ENCODE measurements at regions not wholly inside any gene's neighbourhood (a gene's known extent, or its start where the extent isn't known, plus 50 kb on each side); places are given as distances from the start of the nearest gene placed in this dataset.
"Not testable (repeated sequence)": the region's sequence is repeated elsewhere in the genome, so short reads cannot be mapped to it uniquely, and the experiment has no call there.

DNA sequence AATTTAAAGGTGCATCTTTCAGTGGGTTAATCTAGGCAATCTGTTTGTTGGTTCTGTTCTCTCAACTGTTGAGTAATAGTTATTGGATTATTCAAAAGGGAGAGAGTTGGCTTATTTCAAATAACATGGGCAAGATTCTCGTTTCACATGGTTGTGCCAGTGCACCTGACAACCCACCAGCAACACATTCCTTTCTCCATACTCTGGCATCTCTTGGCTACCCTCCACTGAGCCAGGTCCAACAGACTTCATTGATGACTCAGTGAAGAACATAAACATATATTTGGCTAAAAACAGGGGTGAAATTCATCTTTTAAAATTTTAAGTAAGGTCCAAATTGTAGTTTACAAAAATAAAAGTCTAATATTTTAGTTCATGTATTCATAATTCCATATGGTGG, 967.2 kb downstream of the RPA4 start:
- no peaks in the 10 kb centered on the region for H3K36me3 ChIP-seq (ENCODE audit: insufficient read depth, low read length)
- no peaks in the 10 kb centered on the region for H3K4me1 ChIP-seq (ENCODE audit: insufficient read depth, low read length)
- H3K9me3 ChIP-seq (ENCODE audit: control insufficient read depth, insufficient read depth, low read length), result peaks cover 7% of the 10 kb centered on the region
- no peak overlapping the region for H3K9ac ChIP-seq (ENCODE audit: low read depth, low read length)

DNA sequence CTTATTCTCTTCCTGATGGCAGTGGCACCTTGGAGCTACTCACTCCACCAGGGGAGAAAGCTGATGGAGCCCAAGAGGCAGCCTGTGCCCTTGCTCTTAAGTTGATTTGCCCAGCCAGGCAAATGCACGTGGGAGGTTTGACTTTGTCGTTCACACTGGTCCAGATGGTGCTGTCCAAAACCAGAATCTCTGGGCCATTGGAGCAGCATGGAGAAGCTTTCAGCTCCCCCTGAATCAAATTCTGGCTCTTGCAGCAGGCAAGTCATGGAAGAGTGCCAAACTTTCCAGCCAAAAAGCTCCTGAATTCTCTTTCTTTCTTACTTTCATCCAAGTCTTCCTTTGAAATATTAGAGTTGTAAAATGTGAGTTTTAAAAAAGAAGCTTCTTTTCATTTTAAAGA, 970.4 kb downstream of the RPA4 start:
- Histone ChIP-seq H3K9me3 (ENCODE audit: control insufficient read depth, insufficient read depth, low read length) (no peaks in the 10 kb centered on the region), H3K36me3 (ENCODE audit: insufficient read depth, low read length) (no peaks in the 10 kb centered on the region), H3K9ac (ENCODE audit: low read depth, low read length) (no peak overlapping the region), H3K4me1 (ENCODE audit: insufficient read depth, low read length) (0 out of 2 replicates have a peak, but pooled peaks cover 4% of the 10 kb centered on the region)

DNA sequence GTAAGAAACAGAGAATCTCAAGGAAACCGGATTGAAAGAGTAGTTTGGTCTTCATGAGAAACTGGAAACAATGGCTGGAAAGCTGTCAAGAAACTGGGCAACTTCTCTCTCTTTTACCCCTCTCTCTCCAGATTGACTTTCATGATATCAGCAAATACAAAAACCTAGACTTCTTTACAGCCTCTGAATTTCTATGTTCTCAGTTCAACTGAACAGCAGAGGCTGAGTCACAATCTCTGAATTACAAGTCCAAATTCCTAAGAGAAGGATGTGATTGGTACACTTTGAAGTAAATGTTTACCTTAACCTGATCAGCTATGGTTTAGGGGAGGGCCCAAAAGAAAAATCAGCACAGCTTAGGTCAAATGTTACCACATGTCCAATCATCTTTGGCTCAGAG, 974.9 kb downstream of the RPA4 start:
- 0 out of 2 replicates have a peak, but pooled peaks cover 4% of the 10 kb centered on the region for H3K4me1 ChIP-seq (ENCODE audit: insufficient read depth, low read length)
- H3K9ac ChIP-seq (ENCODE audit: low read depth, low read length), result no peak overlapping the region
- no peaks in the 10 kb centered on the region for H3K9me3 ChIP-seq (ENCODE audit: control insufficient read depth, insufficient read depth, low read length)
- no peaks in the 10 kb centered on the region; the same call in 1 of the 2 replicates for H3K36me3 ChIP-seq (ENCODE audit: insufficient read depth, low read length)

DNA sequence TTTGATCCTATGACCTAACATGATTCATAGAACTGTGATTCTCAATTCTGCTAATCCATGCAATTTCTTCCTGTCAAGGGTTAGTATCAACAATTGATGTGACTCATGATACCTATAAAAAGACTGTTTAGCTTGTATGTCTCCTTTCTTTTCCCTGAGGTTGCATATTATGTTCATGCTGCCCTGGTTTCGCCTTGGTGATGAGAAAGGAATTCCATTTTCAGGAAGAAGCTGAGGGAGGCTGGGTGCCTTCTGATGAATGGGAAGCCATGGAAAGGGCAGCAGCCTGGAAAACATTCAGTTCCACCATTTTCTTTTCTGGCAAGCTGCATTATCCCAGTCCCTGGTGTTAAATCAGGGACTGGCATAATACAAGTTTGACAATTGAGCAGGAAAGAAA, 976.5 kb downstream of the RPA4 start:
- no peaks in the 10 kb centered on the region; the same call in 1 of the 2 replicates for H3K36me3 ChIP-seq (ENCODE audit: insufficient read depth, low read length)
- no peaks in the 10 kb centered on the region for H3K9me3 ChIP-seq (ENCODE audit: control insufficient read depth, insufficient read depth, low read length)
- H3K9ac ChIP-seq (ENCODE audit: low read depth, low read length), result no peak overlapping the region
- H3K4me1 ChIP-seq (ENCODE audit: insufficient read depth, low read length), result 0 out of 2 replicates have a peak, but pooled peaks cover 4% of the 10 kb centered on the region

DNA sequence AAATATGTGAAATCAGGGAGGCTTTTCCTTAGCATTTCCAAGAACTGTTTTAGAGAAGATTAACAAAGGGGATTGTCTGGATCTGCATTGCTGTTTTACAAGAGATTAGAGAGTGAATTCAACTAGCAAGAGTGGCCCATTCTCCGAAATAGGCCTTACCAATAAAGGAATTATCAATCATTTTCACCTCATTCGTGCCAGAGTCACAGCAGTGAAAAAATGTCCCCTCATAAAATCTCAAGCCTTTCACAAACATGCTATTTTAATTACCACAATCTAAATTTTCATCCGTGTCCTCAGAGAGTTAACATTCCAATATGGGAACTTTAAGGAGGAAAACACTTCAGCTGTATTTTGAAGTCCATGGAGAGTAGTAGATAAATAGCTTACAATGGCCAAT, 979.6 kb downstream of the RPA4 start:
- Histone ChIP-seq H3K4me1 (ENCODE audit: insufficient read depth, low read length) (no peaks in the 10 kb centered on the region), H3K36me3 (ENCODE audit: insufficient read depth, low read length) (no peaks in the 10 kb centered on the region; the same call in 1 of the 2 replicates), H3K9ac (ENCODE audit: low read depth, low read length) (no peak overlapping the region), H3K9me3 (ENCODE audit: control insufficient read depth, insufficient read depth, low read length) (no peaks in the 10 kb centered on the region)

DNA sequence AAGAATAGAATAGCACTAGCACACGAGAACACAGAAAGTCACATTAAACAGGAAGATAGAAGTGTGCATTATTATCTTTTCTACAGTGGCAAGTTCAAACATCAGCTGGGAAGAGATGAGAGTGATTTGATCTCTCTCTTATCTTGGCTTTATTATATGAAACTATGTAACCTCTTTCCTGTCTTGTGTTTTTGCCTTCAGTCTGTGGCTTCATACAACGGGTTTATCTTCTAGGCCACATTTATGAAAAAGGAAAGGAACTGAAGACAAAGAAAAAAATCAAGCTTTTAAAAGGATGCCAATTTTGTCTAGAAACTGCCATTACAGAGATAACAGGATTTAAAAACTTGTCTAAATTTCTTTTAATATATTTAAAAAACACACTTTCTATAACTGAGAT, 983.6 kb downstream of the RPA4 start:
- Histone ChIP-seq H3K9me3 (ENCODE audit: control insufficient read depth, insufficient read depth, low read length) (no peaks in the 10 kb centered on the region), H3K9ac (ENCODE audit: low read depth, low read length) (no peak overlapping the region), H3K36me3 (ENCODE audit: insufficient read depth, low read length) (no peaks in the 10 kb centered on the region), H3K4me1 (ENCODE audit: insufficient read depth, low read length) (no peaks in the 10 kb centered on the region)

DNA sequence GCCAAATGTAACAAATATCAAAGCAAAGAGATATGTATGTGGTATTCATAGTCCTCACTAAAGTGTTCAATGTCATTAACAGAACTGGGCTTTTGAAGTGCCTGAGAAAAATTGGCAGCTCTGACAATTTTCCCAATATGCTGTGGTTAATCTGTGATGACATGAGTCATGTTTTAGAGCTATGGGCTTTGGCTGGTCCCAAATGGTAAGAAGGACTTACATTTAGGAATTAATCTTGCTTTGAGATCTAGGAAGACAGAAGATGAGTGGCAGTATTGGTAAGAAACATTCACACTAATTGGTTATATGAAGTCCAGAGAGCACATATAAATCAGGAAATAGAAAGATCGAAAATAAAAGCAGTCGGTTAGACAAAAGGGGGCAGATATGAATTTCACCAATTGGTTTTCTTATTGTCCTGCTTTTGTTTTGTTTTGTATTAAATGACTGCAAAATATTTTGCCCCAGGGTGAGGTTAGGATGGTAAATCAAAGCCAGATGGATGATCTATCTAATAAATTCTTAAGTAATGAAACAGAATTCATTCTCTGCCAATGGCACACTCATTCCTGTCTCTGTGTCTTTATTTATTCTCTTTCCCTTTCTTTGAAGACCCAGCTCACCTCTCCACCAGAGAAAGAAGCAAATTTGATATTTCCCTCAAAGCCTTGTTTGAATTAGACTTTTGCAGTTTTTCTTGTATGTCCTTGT, 993.1 kb downstream of the RPA4 start:
- no peaks in the 10 kb centered on the region for H3K4me1 ChIP-seq (ENCODE audit: insufficient read depth, low read length)
- H3K36me3 ChIP-seq (ENCODE audit: insufficient read depth, low read length), result no peaks in the 10 kb centered on the region
- no peaks in the 10 kb centered on the region for H3K9me3 ChIP-seq (ENCODE audit: control insufficient read depth, insufficient read depth, low read length)
- H3K9ac ChIP-seq (ENCODE audit: low read depth, low read length), result no peak overlapping the region

DNA sequence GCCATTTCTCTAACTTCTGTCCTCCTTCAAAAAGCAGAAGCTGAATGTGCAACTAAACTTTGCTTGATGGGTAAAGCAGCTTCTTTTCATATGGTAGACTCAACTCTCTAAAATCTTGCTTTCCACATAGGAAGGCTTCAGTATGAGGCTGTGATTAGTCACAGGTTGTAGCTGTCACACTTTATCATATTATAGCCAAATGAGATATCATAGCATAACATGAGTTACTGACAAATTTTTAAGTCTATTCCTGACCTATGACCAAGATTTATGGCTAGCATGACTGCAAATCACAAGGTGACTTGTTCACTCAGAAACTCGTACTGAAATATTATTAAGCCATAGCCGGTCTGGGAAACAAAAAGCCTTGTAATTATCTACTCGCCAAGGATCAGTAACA, 998.6 kb downstream of the RPA4 start:
- no peak overlapping the region for H3K9ac ChIP-seq (ENCODE audit: low read depth, low read length)
- no peaks in the 10 kb centered on the region for H3K9me3 ChIP-seq (ENCODE audit: control insufficient read depth, insufficient read depth, low read length)
- H3K36me3 ChIP-seq (ENCODE audit: insufficient read depth, low read length), result no peaks in the 10 kb centered on the region
- H3K4me1 ChIP-seq (ENCODE audit: insufficient read depth, low read length), result no peaks in the 10 kb centered on the region

DNA sequence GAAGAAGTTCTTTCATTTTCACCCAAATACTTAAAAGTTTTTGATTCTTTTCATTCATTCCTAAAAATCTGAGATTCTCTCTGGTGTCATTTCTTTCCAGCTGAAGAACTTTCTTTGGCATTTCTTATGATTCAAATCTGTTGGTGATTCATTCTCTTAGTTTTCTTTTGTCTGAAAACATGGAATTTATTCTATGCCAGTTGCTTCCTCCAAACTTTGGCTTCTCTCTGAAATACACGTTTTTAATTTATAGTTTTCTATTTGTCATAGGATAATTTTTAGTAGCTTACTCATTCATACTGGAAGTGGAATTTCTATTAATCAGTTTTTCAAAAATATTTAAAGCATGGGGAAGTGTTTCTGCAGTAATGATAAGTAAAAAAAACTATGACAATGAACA, 1012.0 kb downstream of the RPA4 start:
- peaks cover 22% of the 10 kb centered on the region for H3K4me1 ChIP-seq (ENCODE audit: insufficient read depth, low read length)
- H3K9ac ChIP-seq (ENCODE audit: low read depth, low read length), result no peak overlapping the region
- no peaks in the 10 kb centered on the region for H3K9me3 ChIP-seq (ENCODE audit: control insufficient read depth, insufficient read depth, low read length)
- H3K36me3 ChIP-seq (ENCODE audit: insufficient read depth, low read length), result no peaks in the 10 kb centered on the region

DNA sequence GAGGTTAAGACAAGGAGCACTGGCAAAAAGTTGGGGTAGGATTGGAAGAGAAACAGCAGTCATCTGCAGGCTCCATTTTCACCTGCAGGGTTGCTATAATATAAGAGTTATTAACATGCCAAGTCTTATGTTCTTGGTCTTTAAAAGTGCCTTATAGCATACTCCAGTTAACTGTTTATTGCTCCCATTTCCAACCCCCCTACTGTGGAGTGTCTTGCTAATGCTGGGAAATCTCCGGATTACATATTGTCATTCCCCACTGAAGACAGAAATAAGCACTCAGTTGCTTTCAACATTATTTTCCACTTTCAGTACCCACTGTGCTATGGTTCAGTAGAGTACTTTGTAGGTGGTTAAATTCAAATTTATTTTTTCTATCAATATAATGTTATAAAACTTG, 1014.3 kb downstream of the RPA4 start:
- no peaks in the 10 kb centered on the region for H3K36me3 ChIP-seq (ENCODE audit: insufficient read depth, low read length)
- H3K4me1 ChIP-seq (ENCODE audit: insufficient read depth, low read length), result peaks cover 22% of the 10 kb centered on the region
- H3K9ac ChIP-seq (ENCODE audit: low read depth, low read length), result no peak overlapping the region
- no peaks in the 10 kb centered on the region for H3K9me3 ChIP-seq (ENCODE audit: control insufficient read depth, insufficient read depth, low read length)

DNA sequence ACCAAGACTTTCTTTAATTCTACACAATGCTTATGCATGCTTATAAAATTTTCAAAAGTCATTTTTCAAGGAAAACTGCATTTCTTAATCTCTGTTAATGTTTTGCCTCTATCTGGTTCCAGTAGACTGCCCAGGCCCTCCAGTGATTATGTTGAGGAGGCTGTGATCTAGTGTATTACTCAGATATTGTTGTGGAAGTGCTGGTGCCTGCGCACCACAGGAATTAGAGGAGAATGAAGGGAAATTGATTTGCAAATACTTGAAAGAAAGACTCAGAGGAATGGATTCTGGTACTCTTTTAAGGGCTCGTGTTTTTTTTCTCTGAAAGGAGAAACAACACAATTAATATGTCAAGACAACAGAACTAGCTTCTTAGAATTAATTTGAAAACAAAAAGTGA, 1015.1 kb downstream of the RPA4 start:
- no peaks in the 10 kb centered on the region for H3K36me3 ChIP-seq (ENCODE audit: insufficient read depth, low read length)
- 0 out of 2 replicates have a peak overlapping the region, but pooled peaks have one; percentile 2 for H3K9ac ChIP-seq (ENCODE audit: low read depth, low read length)
- peaks cover 22% of the 10 kb centered on the region for H3K4me1 ChIP-seq (ENCODE audit: insufficient read depth, low read length)
- H3K9me3 ChIP-seq (ENCODE audit: control insufficient read depth, insufficient read depth, low read length), result no peaks in the 10 kb centered on the region

DNA sequence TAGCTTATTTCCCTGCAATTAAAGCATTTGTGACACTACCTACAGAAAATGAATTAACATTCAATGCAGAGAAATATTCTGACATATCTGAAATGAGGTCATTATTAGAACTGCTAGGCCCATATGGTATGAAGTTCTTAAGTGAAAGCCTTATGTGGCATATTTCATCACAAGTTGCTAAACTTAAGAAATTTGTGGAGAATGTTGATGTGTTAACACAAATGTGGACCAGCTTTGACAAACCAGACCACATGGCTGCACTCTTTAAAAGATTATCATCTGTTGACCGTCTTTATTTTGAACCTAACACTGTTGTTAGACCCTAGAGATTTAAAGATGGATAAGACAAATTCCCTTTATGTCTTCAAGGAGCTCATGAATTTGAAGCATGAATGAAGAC, 1024.1 kb downstream of the RPA4 start:
- Histone ChIP-seq H3K9me3 (ENCODE audit: control insufficient read depth, insufficient read depth, low read length) (no peaks in the 10 kb centered on the region), H3K9ac (ENCODE audit: low read depth, low read length) (no peak overlapping the region), H3K36me3 (ENCODE audit: insufficient read depth, low read length) (no peaks in the 10 kb centered on the region), H3K4me1 (ENCODE audit: insufficient read depth, low read length) (no peaks in the 10 kb centered on the region)

DNA sequence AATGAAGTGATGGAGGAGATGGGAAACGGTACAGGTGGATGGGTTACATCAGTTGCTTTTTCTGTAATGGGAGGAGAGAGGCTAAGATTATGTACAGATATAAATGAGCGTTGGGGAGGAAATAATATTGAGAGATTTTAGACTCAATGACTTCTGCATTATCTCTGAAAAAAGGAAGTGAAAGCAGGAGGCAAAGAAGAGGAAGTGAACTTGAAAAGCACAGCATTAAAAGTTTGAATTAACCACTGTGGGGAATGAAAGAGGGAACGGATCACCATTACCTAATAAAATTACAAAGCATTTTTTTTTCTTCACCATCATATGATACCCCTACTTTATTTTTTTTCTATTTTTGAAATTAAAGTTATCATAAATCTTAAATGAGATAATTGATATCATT, 1025.5 kb downstream of the RPA4 start:
- no peaks in the 10 kb centered on the region for H3K4me1 ChIP-seq (ENCODE audit: insufficient read depth, low read length)
- no peak overlapping the region for H3K9ac ChIP-seq (ENCODE audit: low read depth, low read length)
- no peaks in the 10 kb centered on the region for H3K36me3 ChIP-seq (ENCODE audit: insufficient read depth, low read length)
- no peaks in the 10 kb centered on the region for H3K9me3 ChIP-seq (ENCODE audit: control insufficient read depth, insufficient read depth, low read length)

DNA sequence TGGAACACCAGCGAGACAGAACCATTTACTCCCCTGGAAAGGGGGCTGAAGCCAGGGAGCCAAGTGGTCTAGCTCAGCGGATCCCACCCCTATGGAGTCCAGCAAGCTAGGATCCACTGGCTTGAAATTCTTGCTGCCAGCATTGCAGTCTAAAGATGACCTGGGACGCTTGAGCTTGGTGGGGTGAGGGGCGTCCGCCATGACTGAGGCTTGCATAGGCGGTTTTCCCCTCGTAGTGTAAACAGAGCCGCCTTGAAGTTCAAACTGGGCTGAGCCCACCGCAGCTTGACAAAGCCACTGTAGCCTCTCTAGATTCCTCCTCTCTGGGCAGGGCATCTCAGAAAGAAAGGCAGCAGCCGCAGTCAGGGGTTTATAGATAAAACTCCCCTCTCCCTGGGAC, 1031.7 kb downstream of the RPA4 start:
- not testable (repeated sequence) for H3K4me1 ChIP-seq (ENCODE audit: insufficient read depth, low read length); H3K9ac ChIP-seq (ENCODE audit: low read depth, low read length); H3K36me3 ChIP-seq (ENCODE audit: insufficient read depth, low read length); H3K9me3 ChIP-seq (ENCODE audit: control insufficient read depth, insufficient read depth, low read length)

DNA sequence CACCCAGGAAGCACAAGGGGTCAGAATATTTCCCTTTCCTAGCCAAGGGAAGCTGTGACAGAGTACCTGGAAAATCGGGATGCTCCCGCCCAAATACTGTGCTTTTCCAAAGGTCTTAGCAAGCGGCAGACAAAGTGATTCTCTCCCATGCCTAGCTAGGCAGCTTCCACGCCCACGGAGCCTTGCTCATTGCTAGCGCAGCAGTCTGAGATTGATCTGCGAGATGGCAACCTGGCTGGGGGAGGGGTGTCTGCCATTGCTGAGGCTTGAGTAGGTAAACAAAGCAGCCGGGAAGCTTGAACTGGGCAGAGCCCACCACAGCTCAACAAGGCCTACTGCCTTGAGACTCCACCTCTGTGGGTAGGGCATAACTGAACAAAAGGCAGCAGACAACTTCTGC, 1037.5 kb downstream of the RPA4 start:
- H3K4me1 ChIP-seq (ENCODE audit: insufficient read depth, low read length); H3K9ac ChIP-seq (ENCODE audit: low read depth, low read length); H3K9me3 ChIP-seq (ENCODE audit: control insufficient read depth, insufficient read depth, low read length); H3K36me3 ChIP-seq (ENCODE audit: insufficient read depth, low read length): not testable (repeated sequence)

DNA sequence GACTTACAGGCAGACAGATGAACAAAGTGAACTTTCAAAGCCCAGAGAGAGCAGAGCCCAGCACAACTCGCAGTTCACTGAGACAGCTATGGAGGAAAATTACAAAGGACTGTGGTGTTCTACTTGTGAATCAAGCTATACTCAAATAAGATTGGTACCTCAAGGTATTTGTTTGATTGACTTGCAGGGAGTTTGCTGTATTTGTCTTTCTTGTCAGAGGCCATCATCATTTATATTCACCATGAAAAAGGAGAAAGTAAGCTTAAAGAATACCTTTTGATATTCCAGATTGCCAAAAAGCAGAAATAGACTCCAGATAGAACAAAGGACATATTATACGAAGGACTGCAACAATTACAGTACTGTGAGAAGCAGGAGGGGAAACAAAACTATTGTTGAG, 1047.9 kb downstream of the RPA4 start:
- no peaks in the 10 kb centered on the region for H3K36me3 ChIP-seq (ENCODE audit: insufficient read depth, low read length)
- no peak overlapping the region for H3K9ac ChIP-seq (ENCODE audit: low read depth, low read length)
- no peaks in the 10 kb centered on the region for H3K9me3 ChIP-seq (ENCODE audit: control insufficient read depth, insufficient read depth, low read length)
- no peaks in the 10 kb centered on the region for H3K4me1 ChIP-seq (ENCODE audit: insufficient read depth, low read length)
